ENCODE measurements at regions not wholly inside any gene's neighbourhood (a gene's known extent, or its start where the extent isn't known, plus 50 kb on each side); places are given as distances from the start of the nearest gene placed in this dataset.

DNA sequence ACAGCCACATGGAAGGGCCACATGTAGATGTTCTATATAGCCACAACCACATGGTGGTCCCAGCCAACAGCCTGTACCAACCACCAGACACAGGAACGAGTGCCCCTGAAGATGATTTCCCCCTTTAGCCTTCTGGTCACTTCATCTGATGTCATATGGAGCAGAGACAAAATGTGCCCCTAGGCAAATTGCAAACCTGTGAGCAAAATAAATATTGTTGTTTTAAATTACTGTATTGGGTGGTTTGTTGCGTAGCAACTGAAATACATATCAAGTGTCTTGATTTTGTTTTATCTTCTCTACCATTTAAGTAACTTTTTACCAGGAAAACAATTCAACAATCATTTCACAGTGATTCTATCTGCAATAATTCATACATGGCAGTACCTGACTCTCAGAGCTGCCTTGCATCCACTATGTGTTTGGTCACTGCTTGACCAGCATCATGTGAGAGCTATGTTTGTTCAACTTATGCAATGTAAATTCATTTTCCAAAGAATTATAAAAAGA is 142.5 kb upstream of the VLDLR start:
- TF ChIP-seq NFIC (IDR thresholded peaks at IDR 0.05), result no peak
- no peak for TF ChIP-seq CREB1 (IDR thresholded peaks at IDR 0.05; ENCODE audit: low read depth)
